ENCODE measurements at regions not wholly inside any gene's neighbourhood (a gene's known extent, or its start where the extent isn't known, plus 50 kb on each side); places are given as distances from the start of the nearest gene placed in this dataset.

DNA sequence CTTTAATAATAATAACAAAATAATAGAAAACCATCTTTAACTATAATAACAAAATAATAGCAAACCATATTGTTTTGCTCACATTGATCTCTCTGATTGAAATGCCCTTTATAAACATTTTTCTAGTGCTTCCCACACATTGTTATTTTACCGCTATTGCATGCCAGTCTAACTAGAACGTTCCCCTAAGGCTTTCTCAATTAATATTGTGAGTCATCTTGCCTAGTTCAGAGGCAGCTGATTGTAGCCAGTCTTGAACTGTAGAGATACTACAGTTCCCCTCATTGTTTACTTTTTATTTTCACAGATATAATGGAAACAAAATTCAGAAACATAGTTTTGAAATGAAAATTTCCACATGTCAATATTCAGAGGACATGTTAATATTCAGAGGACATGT, 192.3 kb upstream of the ADGRL4 start:
- no peak for TF ChIP-seq ZFX (IDR thresholded peaks at IDR 0.05; ENCODE audit: borderline replicate concordance)
- TF ChIP-seq, protein P1, sequence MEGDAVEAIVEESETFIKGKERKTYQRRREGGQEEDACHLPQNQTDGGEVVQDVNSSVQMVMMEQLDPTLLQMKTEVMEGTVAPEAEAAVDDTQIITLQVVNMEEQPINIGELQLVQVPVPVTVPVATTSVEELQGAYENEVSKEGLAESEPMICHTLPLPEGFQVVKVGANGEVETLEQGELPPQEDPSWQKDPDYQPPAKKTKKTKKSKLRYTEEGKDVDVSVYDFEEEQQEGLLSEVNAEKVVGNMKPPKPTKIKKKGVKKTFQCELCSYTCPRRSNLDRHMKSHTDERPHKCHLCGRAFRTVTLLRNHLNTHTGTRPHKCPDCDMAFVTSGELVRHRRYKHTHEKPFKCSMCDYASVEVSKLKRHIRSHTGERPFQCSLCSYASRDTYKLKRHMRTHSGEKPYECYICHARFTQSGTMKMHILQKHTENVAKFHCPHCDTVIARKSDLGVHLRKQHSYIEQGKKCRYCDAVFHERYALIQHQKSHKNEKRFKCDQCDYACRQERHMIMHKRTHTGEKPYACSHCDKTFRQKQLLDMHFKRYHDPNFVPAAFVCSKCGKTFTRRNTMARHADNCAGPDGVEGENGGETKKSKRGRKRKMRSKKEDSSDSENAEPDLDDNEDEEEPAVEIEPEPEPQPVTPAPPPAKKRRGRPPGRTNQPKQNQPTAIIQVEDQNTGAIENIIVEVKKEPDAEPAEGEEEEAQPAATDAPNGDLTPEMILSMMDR (IDR thresholded peaks at IDR 0.05) = no peak
- H3K27ac ChIP-seq = no peak overlapping the region

GRCh38 chr1:79197421-79197820, 190.9 kb upstream of the ADGRL4 start:
- no peak overlapping the region for H3K27ac ChIP-seq
- TF ChIP-seq, protein P1 (IDR thresholded peaks at IDR 0.05) = peak; percentile 52
- TF ChIP-seq ZFX (IDR thresholded peaks at IDR 0.05; ENCODE audit: borderline replicate concordance) = no peak

GRCh38 chr1:79196211-79196610, 189.7 kb upstream of the ADGRL4 start:
- H3K27ac ChIP-seq = no peak overlapping the region
- TF ChIP-seq, protein P1 (IDR thresholded peaks at IDR 0.05) = no peak
- TF ChIP-seq ZFX (IDR thresholded peaks at IDR 0.05; ENCODE audit: borderline replicate concordance) = no peak

GRCh38 chr1:79193211-79194079, 186.9 kb upstream of the ADGRL4 start:
- TF ChIP-seq, protein P1 (IDR thresholded peaks at IDR 0.05) = no peak
- no peak for TF ChIP-seq ZFX (IDR thresholded peaks at IDR 0.05; ENCODE audit: borderline replicate concordance)
- no peak overlapping the region for H3K27ac ChIP-seq

- H3K27ac ChIP-seq = no peak overlapping the region
- TF ChIP-seq, protein P1 (IDR thresholded peaks at IDR 0.05) = no peak
- TF ChIP-seq ZFX (IDR thresholded peaks at IDR 0.05; ENCODE audit: borderline replicate concordance) = no peak
Observed at GRCh38 chr1:79190074-79190473, 183.5 kb upstream of the ADGRL4 start.

- TF ChIP-seq, protein P1 (IDR thresholded peaks at IDR 0.05) = no peak
- TF ChIP-seq ZFX (IDR thresholded peaks at IDR 0.05; ENCODE audit: borderline replicate concordance) = no peak
- no peak overlapping the region for H3K27ac ChIP-seq
Observed at GRCh38 chr1:79188337-79188736, 181.8 kb upstream of the ADGRL4 start.

DNA sequence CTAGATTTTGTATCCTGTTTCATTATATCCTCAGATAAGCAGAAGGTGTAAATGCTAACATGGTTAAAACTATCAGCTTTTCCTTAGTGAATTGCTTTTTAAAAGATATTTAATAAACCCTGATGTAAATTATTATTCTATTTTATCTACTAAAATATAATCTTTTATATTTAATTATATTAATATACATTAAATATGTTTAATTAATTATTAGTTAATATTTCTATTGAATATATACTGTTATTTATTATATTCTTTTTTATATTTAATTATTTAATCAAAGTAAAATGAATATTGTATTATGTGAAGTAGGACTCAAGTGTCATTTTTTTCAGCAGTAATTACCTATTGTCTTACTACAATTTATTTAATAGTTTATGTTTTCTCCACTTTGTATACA, 179.7 kb upstream of the ADGRL4 start:
- TF ChIP-seq, protein P1 (IDR thresholded peaks at IDR 0.05) = no peak
- TF ChIP-seq ZFX (IDR thresholded peaks at IDR 0.05; ENCODE audit: borderline replicate concordance) = no peak
- H3K27ac ChIP-seq = no peak overlapping the region
